ENCODE measurements at regions not wholly inside any gene's neighbourhood (a gene's known extent, or its start where the extent isn't known, plus 50 kb on each side); places are given as distances from the start of the nearest gene placed in this dataset.

DNA sequence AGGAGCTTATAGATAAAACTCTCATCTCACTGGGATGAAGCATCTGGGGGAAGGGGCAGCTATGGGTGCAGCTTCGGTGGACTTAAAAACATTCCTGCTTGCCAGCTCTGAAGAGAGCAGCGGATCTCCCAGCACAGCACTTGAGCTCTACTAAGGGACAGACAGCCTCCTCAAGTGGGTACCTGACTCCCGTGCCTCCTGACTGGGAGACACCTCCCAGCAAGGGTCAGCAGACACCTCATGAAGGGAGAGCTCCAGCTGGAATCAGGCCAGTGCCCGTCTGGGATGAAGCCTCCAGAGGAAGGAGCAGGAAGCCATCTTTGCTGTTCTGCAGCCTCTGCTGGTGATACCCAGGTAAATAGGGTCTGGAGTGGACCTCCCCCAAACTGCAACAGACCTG, 345.2 kb upstream of the SYT1 start:
- TF ChIP-seq, protein P1, sequence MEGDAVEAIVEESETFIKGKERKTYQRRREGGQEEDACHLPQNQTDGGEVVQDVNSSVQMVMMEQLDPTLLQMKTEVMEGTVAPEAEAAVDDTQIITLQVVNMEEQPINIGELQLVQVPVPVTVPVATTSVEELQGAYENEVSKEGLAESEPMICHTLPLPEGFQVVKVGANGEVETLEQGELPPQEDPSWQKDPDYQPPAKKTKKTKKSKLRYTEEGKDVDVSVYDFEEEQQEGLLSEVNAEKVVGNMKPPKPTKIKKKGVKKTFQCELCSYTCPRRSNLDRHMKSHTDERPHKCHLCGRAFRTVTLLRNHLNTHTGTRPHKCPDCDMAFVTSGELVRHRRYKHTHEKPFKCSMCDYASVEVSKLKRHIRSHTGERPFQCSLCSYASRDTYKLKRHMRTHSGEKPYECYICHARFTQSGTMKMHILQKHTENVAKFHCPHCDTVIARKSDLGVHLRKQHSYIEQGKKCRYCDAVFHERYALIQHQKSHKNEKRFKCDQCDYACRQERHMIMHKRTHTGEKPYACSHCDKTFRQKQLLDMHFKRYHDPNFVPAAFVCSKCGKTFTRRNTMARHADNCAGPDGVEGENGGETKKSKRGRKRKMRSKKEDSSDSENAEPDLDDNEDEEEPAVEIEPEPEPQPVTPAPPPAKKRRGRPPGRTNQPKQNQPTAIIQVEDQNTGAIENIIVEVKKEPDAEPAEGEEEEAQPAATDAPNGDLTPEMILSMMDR (IDR thresholded peaks at IDR 0.05), result no peak
- no peak for DNase-seq (ENCODE audit: low spot score)
- Histone ChIP-seq H3K27ac (no peak overlapping the region), H3K4me3 (no peak overlapping the region)

DNA sequence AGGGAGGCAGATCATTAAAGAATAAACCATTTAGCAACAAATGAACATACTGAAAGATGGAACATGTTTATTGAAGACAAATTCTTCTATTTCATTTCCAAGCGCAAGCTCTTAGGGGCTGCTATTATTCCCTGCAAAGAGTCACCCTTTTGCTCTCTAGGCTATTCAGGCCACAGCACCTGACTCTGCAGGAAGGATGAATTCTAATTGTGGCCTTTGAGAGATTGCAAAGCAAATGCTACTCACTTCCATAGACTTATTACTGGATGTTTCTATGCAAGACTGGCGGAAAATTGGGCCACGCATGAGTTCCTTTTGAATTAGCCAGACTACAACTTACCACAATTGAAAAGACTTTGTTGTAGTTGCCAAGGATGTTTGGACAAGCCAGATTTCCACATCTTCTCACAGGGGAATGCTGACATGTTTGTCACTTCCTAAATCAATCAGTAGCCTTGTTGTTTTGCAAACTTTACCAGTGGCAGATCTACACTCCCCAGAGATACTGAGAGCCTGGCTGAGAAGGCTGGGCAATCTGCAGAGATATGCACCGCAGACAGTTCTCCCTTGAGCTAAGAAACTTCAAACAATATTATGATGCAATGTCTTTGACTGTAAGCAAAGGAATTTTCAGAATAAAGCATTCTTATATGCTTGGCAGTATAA, 334.3 kb upstream of the SYT1 start:
- TF ChIP-seq, protein P1 (IDR thresholded peaks at IDR 0.05), result no peak
- no peak overlapping the region for H3K4me3 ChIP-seq
- DNase-seq (ENCODE audit: low spot score), result no peak
- H3K27ac ChIP-seq, result no peak overlapping the region

DNA sequence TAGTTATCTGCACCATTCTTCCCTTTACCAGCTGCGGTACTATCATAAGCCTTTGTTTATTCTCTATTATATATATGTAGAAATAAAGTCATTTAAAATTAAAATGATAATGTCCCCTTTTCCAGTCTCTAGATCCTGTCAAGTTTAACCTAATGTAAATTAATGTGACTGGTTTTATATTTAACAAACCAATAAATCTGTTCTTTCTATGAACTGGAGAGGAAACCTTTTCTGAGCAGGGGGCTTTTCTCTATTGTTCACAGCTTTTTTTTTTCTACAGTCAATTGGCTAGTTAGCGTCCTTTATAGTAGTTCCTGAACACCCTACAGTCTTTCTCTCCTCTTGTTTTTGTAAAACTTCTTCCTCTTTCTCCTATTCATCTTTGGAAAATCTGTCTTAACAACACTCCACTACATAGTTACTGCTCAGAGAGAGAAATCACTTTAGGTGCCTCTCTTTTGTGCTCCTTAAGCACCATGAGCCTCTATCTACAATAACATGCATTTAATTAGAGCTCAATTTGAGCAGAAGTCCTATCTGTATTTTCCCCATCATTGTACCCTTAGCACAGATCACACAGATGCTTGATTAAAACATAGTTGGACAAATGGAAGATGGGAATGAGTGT, 332.6 kb upstream of the SYT1 start:
- TF ChIP-seq, protein P1 (IDR thresholded peaks at IDR 0.05), result no peak
- no peak for DNase-seq (ENCODE audit: low spot score)

DNA sequence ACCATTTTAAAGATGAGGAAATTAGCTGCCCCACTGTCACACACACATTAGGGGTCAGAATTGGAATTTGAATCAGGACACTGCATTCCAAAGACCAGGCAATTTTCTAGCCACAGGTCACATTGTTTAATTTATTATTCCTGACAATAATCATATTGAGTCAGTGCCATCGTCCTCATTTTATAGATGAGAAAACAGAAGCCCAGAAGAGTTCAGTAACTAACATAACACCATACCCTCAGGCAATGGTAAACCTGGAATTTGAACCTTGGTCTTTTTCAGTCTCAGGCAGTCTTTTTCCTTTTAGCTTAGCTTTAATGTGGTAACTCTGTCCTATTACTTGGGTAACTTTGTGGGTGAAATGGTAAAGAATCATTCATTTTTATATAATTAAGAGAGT, 330.3 kb upstream of the SYT1 start:
- Histone ChIP-seq H3K27ac (no peak overlapping the region), H3K4me3 (no peak overlapping the region)
- TF ChIP-seq, protein P1 (IDR thresholded peaks at IDR 0.05), result no peak
- DNase-seq (ENCODE audit: low spot score), result no peak

More for the DNA sequence above, 332.6 kb upstream of the SYT1 start:
- H3K4me3 ChIP-seq, result no peak overlapping the region
- H3K27ac ChIP-seq, result no peak overlapping the region

DNA sequence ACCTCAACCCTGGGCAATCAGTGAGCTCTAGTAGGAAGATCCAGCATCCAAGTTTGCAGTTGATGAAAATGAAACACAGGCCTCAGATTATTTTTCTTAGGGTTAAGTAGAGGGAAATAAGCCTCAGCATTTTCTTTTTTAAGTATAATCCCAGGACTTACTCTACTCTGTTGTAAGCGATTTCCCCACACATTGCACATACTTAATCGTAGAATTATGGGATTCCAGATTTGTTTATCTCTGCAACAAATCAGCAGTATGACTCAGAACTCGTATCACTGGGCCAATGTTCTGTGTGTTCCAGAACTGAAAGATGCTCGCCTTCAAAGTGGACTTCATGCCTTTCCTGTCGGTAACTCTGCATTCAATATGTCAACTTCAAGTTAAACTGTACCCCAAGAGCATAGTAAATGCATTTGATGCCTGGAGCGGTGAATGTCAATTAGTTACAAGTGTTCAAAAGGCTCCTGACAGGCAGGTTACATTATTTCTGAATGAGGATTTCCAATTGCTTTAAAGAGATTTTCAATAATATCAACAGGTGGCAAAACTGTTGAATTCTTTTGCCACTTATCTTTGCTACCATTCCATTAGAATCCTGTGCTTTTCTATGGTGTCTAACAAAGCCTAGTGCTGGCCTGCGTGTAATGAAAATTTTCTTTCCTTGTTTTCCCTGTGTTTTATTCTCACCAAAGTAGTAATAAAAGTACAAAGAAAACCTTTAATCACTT, 323.8 kb upstream of the SYT1 start:
- no peak for DNase-seq (ENCODE audit: low spot score)
- H3K4me3 ChIP-seq, result no peak overlapping the region
- TF ChIP-seq, protein P1 (IDR thresholded peaks at IDR 0.05), result no peak
- no peak overlapping the region for H3K27ac ChIP-seq

DNA sequence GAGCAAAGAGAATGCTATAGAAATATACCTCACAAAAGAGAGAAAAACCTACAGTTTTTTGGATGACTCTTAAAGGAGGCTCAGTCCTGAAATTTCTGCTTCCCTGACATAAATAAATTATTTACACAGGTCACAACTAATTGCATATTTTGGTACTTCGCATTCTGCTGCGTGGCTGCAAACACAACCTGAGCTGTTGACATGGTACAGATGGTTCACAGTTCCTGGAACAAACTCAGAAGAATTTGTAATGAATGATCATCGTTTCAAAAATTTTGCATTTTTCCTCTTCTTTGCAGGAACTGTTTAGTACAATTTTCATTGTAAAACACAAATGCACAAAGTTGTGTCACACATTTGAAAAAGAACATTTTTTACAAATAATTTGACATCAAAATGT, 313.7 kb upstream of the SYT1 start:
- TF ChIP-seq, protein P1 (IDR thresholded peaks at IDR 0.05), result no peak
- H3K4me3 ChIP-seq, result no peak overlapping the region
- no peak overlapping the region for H3K27ac ChIP-seq
- DNase-seq (ENCODE audit: low spot score), result no peak
